ENCODE measurements at regions not wholly inside any gene's neighbourhood (a gene's known extent, or its start where the extent isn't known, plus 50 kb on each side); places are given as distances from the start of the nearest gene placed in this dataset.

DNA sequence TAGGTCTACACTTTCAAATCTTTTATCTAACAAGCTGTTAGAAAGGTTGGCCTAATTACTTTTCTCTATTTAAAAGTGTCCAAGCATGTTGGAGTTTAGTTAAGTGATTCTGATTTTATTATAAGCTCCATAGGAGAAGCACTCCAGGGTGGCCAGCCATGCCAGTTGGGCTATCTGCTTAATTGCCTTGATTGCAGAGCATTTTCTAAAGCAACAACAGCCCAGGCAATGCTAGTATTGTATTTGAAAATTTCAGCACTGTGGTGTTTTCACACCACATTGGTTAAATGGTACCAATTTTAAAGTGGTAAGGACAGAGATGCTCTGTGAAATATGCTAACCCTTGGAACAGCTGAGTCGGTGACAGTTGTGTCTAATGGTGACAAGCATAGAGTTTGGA lies 510.5 kb upstream of the CDH8 start:
- Mint-ChIP-seq H3K27me3 (ENCODE audit: insufficient read depth) (no peaks in the 10 kb centered on the region), H3K36me3 (ENCODE audit: low read depth) (no peaks in the 10 kb centered on the region), H3K27ac (no peak overlapping the region), H3K9me3 (peaks cover 19% of the 10 kb centered on the region), H3K4me1 (ENCODE audit: low read depth) (no peaks in the 10 kb centered on the region), H3K4me3 (no peak overlapping the region)
- no peak for DNase-seq (ENCODE audit: low spot score)
- intact Hi-C loops (cut with micrococcal nuclease) = no loop called here

DNA sequence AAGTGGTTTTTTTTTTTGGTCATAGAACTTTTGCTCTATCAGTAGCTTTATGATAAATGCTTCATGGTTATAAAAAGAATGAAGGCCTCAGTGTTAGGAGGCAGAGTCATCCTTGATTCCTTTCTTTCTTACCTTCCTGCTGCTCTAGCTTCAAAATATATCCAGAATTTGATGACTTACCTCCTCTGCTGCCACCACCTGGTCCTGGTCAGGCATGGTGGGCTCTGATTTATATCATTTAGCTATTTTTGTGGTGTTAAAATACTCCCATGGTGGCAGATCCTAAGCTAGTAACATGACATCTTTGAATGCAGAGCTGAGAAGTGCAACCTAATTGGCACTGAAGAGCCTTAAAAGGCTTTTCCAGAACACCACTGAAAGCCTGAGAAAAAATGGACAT lies 508.8 kb upstream of the CDH8 start:
- H3K9me3 Mint-ChIP-seq = peaks cover 16% of the 10 kb centered on the region
- intact Hi-C loops (cut with micrococcal nuclease) = no loop called here
- H3K27ac Mint-ChIP-seq = no peak overlapping the region

DNA sequence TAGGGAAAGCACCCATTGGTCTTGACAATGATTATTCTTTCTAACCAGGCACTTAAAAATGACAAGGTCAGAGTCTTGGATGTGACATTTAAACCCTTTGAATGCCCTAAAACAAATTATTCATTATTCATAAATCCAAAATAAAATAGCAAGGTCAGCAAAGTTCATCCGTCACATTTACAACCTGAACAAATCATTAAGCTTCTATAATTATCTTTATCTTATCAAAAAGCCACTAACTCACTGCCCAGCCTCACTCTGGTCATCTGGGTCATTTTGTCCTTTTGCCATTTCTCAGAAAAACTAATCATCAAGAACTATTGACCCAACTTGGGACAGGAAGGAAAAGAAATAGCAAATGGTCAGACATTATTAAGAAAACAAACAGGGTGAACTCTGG lies 507.3 kb upstream of the CDH8 start:
- no peaks in the 10 kb centered on the region for H3K36me3 Mint-ChIP-seq (ENCODE audit: low read depth)
- no peak for DNase-seq (ENCODE audit: low spot score)
- no peak overlapping the region for H3K4me3 Mint-ChIP-seq
- H3K9me3 Mint-ChIP-seq = peaks cover 13% of the 10 kb centered on the region
- H3K27me3 Mint-ChIP-seq (ENCODE audit: insufficient read depth) = no peaks in the 10 kb centered on the region
- intact Hi-C loops (cut with micrococcal nuclease) = no loop called here
- no peaks in the 10 kb centered on the region for H3K4me1 Mint-ChIP-seq (ENCODE audit: low read depth)
- no peak overlapping the region for H3K27ac Mint-ChIP-seq

More for the DNA sequence above, 508.8 kb upstream of the CDH8 start:
- Mint-ChIP-seq H3K4me1 (ENCODE audit: low read depth) (no peaks in the 10 kb centered on the region), H3K36me3 (ENCODE audit: low read depth) (no peaks in the 10 kb centered on the region), H3K4me3 (no peak overlapping the region), H3K27me3 (ENCODE audit: insufficient read depth) (no peaks in the 10 kb centered on the region)
- no peak for DNase-seq (ENCODE audit: low spot score)

DNA sequence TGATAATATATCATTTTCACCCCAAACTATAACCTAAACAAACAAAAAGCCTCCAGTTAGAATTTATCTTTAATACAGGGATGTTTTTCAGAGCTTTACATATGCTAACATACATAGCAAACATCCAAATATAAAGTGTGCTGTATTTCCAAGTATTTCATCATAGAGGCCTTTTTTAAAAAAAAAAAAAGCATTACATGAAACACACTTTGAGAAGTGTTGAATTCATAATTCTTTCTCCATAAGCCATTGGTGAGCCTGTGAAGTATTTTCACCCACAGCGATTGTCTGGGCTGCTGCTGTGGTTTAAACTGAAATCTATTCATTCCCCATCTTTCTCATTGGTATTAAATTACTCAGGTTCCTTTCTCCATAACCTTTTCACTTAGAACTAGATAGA lies 503.4 kb upstream of the CDH8 start:
- intact Hi-C loops (cut with micrococcal nuclease) = no loop called here
- H3K9me3 Mint-ChIP-seq = peaks cover 9% of the 10 kb centered on the region
- no peak overlapping the region for H3K4me3 Mint-ChIP-seq
- no peaks in the 10 kb centered on the region for H3K4me1 Mint-ChIP-seq (ENCODE audit: low read depth)
- H3K27me3 Mint-ChIP-seq (ENCODE audit: insufficient read depth) = no peaks in the 10 kb centered on the region
- H3K36me3 Mint-ChIP-seq (ENCODE audit: low read depth) = no peaks in the 10 kb centered on the region
- DNase-seq (ENCODE audit: low spot score) = no peak
- H3K27ac Mint-ChIP-seq = no peak overlapping the region

DNA sequence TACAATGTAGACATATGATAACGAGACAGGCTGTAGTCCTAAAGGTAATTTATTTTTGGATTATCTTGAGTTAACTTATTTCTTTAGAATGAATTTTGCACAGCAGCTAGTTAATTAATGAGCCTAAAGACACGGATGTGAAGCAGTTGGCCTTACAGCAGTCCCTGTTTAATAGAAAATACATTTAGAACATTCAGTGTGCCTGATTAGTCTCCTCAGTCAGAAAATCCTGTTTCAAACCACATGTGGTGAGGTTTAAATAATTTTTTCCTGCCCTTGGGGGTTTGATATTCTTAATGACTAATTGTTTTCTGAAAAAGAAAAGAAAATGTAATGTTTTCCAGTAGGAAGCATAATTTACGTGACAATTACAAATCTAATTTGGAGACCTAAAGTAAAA lies 494.2 kb upstream of the CDH8 start:
- no peak overlapping the region for H3K27ac Mint-ChIP-seq
- H3K4me1 Mint-ChIP-seq (ENCODE audit: low read depth) = no peaks in the 10 kb centered on the region
- no peak overlapping the region for H3K4me3 Mint-ChIP-seq
- intact Hi-C loops (cut with micrococcal nuclease) = no loop called here
- no peak for DNase-seq (ENCODE audit: low spot score)
- H3K27me3 Mint-ChIP-seq (ENCODE audit: insufficient read depth) = no peaks in the 10 kb centered on the region
- peaks cover 25% of the 10 kb centered on the region for H3K9me3 Mint-ChIP-seq
- H3K36me3 Mint-ChIP-seq (ENCODE audit: low read depth) = no peaks in the 10 kb centered on the region

DNA sequence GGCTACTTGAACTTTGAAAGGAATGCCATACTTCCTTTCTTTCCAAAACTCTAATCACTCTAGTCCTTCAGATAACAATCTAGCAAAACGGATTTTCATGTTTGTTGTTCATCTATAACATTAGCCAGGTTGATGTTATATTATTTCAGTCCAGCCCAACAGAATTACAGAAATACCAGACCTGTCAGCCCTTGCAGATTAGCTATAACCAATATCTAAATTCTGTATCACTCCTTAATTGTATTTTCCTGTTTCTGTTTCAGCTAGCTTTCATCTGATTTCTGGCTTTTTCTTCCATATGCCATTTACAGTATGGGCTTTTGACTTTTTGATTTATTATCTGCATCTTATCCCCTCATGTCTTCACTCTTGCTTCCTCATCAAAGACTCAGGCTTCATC lies 479.8 kb upstream of the CDH8 start:
- Mint-ChIP-seq H3K27me3 (ENCODE audit: insufficient read depth) (no peaks in the 10 kb centered on the region), H3K36me3 (ENCODE audit: low read depth) (no peaks in the 10 kb centered on the region), H3K4me3 (no peak overlapping the region), H3K4me1 (ENCODE audit: low read depth) (no peaks in the 10 kb centered on the region), H3K27ac (no peak overlapping the region), H3K9me3 (peaks cover 21% of the 10 kb centered on the region)
- DNase-seq (ENCODE audit: low spot score) = no peak
- intact Hi-C loops (cut with micrococcal nuclease) = no loop called here

DNA sequence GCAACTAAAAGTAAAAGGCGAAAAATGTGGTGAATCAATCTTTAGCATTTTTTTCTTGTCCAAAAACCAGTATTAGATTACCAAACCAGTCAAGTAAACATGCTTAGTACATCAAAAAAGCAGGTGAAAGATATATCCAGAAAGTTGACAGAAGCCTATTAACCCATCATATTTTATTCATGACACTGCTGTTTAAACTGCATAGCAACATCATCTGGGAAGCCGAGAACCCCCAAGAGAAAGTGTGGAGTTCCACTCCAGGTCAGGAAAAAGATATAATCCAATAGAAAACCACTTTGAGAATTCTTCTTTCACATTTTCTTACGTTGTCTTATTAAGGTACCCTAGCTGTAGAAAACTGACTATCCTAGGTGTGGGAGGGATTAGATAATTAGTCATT lies 466.8 kb upstream of the CDH8 start:
- no peaks in the 10 kb centered on the region for H3K27me3 Mint-ChIP-seq (ENCODE audit: insufficient read depth)
- intact Hi-C loops (cut with micrococcal nuclease) = no loop called here
- no peaks in the 10 kb centered on the region for H3K36me3 Mint-ChIP-seq (ENCODE audit: low read depth)
- H3K4me3 Mint-ChIP-seq = no peak overlapping the region
- H3K9me3 Mint-ChIP-seq = peaks cover 43% of the 10 kb centered on the region
- H3K4me1 Mint-ChIP-seq (ENCODE audit: low read depth) = no peaks in the 10 kb centered on the region
- no peak overlapping the region for H3K27ac Mint-ChIP-seq
- DNase-seq (ENCODE audit: low spot score) = no peak

DNA sequence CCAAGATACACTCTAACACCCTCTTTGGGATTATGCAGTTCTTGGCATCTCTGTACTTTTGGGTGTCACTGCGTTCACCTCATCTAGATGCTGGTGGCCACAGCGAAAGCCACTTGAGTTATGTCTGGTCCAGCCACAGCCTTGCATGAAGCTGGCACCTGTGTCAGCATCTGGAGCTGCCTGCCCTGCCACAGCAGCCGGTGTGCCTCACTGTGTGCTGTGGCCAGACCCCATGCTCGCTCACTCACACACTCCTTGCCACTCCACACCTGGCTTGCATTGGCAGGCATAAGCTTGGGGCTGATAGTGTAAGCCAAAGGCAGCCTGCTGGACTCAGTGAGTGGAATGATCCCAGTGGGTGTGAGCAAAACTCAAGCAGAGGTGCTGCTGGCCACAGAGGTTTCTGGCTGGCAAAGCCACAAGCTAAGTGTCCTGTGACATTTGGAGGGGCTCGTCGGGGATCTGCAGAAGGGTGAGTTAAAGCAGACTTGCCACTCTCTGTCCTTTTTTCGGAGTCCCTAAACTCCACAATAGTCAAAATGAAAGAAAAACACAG lies 442.7 kb upstream of the CDH8 start:
- no peaks in the 10 kb centered on the region for H3K27me3 Mint-ChIP-seq (ENCODE audit: insufficient read depth)
- no peak overlapping the region for H3K27ac Mint-ChIP-seq
- H3K9me3 Mint-ChIP-seq = peaks cover 29% of the 10 kb centered on the region
- H3K36me3 Mint-ChIP-seq (ENCODE audit: low read depth) = no peaks in the 10 kb centered on the region
- H3K4me1 Mint-ChIP-seq (ENCODE audit: low read depth) = no peaks in the 10 kb centered on the region
- DNase-seq (ENCODE audit: low spot score) = no peak
- intact Hi-C loops (cut with micrococcal nuclease) = no loop called here
- no peak overlapping the region for H3K4me3 Mint-ChIP-seq

DNA sequence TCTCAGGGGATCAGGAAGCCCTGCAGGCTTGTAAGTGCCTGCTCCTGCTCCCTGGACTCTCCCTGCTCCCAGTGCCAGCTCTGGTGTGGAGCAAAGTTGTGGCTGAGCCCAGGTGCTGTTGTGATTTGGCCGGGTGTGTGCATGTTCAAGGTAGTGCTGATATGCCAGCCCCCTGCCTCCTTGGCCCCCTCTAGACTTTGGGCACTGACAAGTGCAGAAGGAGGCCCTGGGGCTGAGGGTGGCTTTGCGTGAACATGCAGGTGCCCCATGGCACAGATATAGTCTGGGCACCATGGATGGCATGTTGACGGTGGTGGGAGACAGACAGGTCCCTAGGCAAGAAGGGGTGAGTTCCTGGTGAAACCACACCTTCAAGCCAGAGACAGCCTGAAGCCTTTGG lies 441.6 kb upstream of the CDH8 start:
- no peaks in the 10 kb centered on the region for H3K36me3 Mint-ChIP-seq (ENCODE audit: low read depth)
- H3K9me3 Mint-ChIP-seq = peaks cover 33% of the 10 kb centered on the region
- H3K4me1 Mint-ChIP-seq (ENCODE audit: low read depth) = no peaks in the 10 kb centered on the region
- intact Hi-C loops (cut with micrococcal nuclease) = no loop called here
- no peak for DNase-seq (ENCODE audit: low spot score)
- no peak overlapping the region for H3K4me3 Mint-ChIP-seq
- no peaks in the 10 kb centered on the region for H3K27me3 Mint-ChIP-seq (ENCODE audit: insufficient read depth)
- no peak overlapping the region for H3K27ac Mint-ChIP-seq

DNA sequence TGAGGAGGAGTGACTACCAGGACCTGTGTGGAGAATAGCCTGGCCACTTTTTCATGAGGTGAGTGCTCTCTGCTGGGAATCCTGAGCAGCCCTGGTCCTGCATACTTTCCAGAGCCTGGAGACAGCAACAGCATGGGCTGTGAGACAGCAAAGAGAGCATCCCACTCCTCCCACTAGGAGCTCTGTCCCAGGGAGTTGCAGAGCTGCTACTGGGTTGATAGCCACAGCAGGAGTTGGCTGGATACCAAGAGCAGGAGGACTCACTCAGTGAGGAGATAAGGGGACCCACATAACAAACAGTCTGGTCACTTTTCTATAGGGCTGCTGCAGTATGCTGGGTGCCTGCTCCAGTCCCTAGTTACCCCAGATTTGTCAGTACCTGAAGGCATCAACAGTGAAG lies 439.3 kb upstream of the CDH8 start:
- Mint-ChIP-seq H3K9me3 (peaks cover 40% of the 10 kb centered on the region), H3K4me1 (ENCODE audit: low read depth) (no peaks in the 10 kb centered on the region), H3K27ac (no peak overlapping the region), H3K4me3 (no peak overlapping the region), H3K27me3 (ENCODE audit: insufficient read depth) (no peaks in the 10 kb centered on the region), H3K36me3 (ENCODE audit: low read depth) (no peaks in the 10 kb centered on the region)
- intact Hi-C loops (cut with micrococcal nuclease) = no loop called here
- DNase-seq (ENCODE audit: low spot score) = no peak

DNA sequence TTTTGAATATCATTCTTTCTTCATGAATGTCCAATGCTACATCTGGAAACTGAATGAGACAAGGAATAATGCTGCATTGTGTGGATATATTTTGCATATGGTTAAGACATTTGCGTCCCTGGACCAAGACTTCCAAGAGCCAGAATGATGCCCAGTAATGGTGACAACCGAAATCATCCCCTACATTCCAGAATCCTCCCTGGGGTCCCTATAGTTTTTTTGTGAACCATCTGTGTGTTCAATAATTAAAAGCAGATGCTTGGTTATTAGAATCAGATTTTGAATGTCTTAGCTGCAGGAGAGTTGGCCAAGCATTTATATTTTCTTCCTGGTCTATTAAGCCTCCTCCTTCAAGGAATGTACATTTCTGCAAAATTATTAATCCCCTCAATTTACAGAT lies 426.7 kb upstream of the CDH8 start:
- Mint-ChIP-seq H3K9me3 (peaks cover 28% of the 10 kb centered on the region), H3K4me3 (no peak overlapping the region), H3K36me3 (ENCODE audit: low read depth) (no peaks in the 10 kb centered on the region), H3K27me3 (ENCODE audit: insufficient read depth) (no peaks in the 10 kb centered on the region), H3K27ac (no peak overlapping the region), H3K4me1 (ENCODE audit: low read depth) (no peaks in the 10 kb centered on the region)
- DNase-seq (ENCODE audit: low spot score) = no peak
- intact Hi-C loops (cut with micrococcal nuclease) = no loop called here

DNA sequence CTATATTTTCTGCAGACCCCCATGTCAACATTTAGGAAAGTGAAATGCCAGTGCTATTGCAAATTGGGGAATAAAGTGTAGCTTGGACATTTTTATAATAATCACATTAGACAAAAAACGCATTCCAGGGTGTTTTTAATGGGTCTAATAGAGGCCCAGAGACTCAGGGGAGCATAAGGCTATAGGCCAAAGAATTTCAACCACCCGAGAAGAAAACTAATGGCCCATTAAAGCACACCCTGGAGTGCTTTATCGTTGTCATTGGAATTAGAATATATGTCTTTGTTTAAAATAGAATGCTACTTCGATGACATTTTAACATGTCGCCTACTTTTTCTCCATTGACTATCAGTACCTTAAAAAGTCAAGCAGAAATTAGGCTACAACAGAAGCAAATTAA lies 414.1 kb upstream of the CDH8 start:
- no peak overlapping the region for H3K27ac Mint-ChIP-seq
- H3K36me3 Mint-ChIP-seq (ENCODE audit: low read depth) = no peaks in the 10 kb centered on the region
- no peak for DNase-seq (ENCODE audit: low spot score)
- H3K9me3 Mint-ChIP-seq = peaks cover 26% of the 10 kb centered on the region
- no peaks in the 10 kb centered on the region for H3K27me3 Mint-ChIP-seq (ENCODE audit: insufficient read depth)
- H3K4me3 Mint-ChIP-seq = no peak overlapping the region
- intact Hi-C loops (cut with micrococcal nuclease) = no loop called here
- no peaks in the 10 kb centered on the region for H3K4me1 Mint-ChIP-seq (ENCODE audit: low read depth)

DNA sequence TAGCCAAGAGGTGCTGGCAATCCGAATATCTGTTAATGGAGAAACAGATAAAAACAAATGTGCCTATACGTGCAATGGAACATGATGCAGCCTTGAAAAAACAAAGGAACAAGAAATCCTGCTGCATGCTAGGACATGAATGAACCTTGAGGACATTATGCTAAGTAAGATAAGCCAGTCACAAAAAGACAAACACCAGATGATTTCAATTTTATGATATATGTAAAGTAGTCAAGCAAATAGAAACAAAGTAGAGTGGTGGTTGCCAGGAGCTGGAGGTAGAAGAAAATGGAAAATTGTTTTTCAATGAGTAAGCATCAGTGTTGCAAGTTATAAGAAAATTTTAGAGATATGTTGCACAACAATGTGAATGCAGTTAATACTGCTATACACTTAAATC lies 409.7 kb upstream of the CDH8 start:
- H3K4me3 Mint-ChIP-seq = no peak overlapping the region

DNA sequence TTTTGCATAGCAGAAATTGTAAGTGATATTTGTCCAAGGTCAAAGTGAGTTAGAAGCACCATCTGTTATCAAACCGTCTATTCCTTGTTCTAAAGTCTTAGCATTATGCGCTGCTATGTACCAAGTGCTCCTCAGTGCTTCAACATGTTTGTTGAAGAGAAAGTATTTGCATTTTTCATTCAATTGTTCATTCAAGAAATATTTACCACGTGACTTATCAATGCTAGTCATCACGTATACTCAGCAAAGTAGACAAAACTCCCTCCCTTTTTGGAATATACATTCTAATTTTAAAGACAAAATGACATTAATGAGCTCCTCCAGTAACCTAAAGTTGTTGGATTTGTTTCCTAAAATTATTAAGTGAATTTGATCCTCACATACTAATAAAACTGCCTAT lies 388.0 kb upstream of the CDH8 start:
- Mint-ChIP-seq H3K36me3 (ENCODE audit: low read depth) (no peaks in the 10 kb centered on the region), H3K9me3 (peaks cover 40% of the 10 kb centered on the region), H3K4me1 (ENCODE audit: low read depth) (no peaks in the 10 kb centered on the region), H3K27me3 (ENCODE audit: insufficient read depth) (no peaks in the 10 kb centered on the region), H3K4me3 (no peak overlapping the region), H3K27ac (no peak overlapping the region)
- intact Hi-C loops (cut with micrococcal nuclease) = no loop called here
- DNase-seq (ENCODE audit: low spot score) = no peak

More for the DNA sequence above, 409.7 kb upstream of the CDH8 start:
- peaks cover 24% of the 10 kb centered on the region for H3K9me3 Mint-ChIP-seq
- H3K4me1 Mint-ChIP-seq (ENCODE audit: low read depth) = no peaks in the 10 kb centered on the region
- H3K27ac Mint-ChIP-seq = no peak overlapping the region
- no peaks in the 10 kb centered on the region for H3K36me3 Mint-ChIP-seq (ENCODE audit: low read depth)
- DNase-seq (ENCODE audit: low spot score) = no peak
- no peaks in the 10 kb centered on the region for H3K27me3 Mint-ChIP-seq (ENCODE audit: insufficient read depth)
- intact Hi-C loops (cut with micrococcal nuclease) = no loop called here
